Peyer's patch (tissue), 4 donors: ENCODE measurements at regions not wholly inside any gene's neighbourhood (a gene's known extent, or its start where the extent isn't known, plus 50 kb on each side); places are given as distances from the start of the nearest gene placed in this dataset.

ENCODE experiments used
- POLR2A ChIP-seq, 2 donors: fragments of 450-650 bp; IDR thresholded peaks; one replicate each; pipeline ENCODE4 v1.5.1; 2017; ENCODE audit warnings: antibody characterized with exemption in 2 of 2, mild to moderate bottlenecking in 2 of 2, moderate library complexity in 2 of 2
- TF ChIP-seq, protein P1 (sequence below), 6 experiments: fragments of 450-650 bp in 4 of 6; fragments of 200-600 bp in 2 of 6; sonication (generic) in 1 of 6; IDR thresholded peaks; one replicate each; pipeline ENCODE4 v1.5.1; 2017 to 2019; ENCODE audit warnings: antibody characterized with exemption in 6 of 6, mild to moderate bottlenecking in 3 of 6, moderate library complexity in 1 of 6

DNA sequence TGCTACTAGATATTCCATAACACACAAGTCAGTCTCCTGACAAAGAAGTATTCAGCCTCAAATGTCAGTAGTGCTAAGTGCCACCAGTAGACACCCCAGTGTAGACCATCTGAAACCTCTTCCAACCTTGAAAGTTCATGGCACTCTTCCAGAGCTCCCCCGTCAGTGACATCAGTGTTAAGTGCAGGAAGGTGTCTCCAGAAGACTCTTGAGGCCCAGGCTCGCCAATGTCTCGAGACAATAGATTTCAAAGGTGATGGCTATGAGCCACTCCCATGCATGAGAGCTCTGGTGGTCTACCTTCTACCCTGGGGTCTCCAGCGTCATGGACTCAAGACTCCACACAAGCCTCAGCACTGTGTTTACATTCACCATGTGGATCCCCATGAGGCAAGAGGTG lies 183.8 kb downstream of the SMAD2 start:
- TF ChIP-seq, protein P1, sequence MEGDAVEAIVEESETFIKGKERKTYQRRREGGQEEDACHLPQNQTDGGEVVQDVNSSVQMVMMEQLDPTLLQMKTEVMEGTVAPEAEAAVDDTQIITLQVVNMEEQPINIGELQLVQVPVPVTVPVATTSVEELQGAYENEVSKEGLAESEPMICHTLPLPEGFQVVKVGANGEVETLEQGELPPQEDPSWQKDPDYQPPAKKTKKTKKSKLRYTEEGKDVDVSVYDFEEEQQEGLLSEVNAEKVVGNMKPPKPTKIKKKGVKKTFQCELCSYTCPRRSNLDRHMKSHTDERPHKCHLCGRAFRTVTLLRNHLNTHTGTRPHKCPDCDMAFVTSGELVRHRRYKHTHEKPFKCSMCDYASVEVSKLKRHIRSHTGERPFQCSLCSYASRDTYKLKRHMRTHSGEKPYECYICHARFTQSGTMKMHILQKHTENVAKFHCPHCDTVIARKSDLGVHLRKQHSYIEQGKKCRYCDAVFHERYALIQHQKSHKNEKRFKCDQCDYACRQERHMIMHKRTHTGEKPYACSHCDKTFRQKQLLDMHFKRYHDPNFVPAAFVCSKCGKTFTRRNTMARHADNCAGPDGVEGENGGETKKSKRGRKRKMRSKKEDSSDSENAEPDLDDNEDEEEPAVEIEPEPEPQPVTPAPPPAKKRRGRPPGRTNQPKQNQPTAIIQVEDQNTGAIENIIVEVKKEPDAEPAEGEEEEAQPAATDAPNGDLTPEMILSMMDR (IDR thresholded peaks at IDR 0.05), result no peak
- TF ChIP-seq POLR2A (IDR thresholded peaks at IDR 0.05), result no peak
